ENCODE measurements at regions not wholly inside any gene's neighbourhood (a gene's known extent, or its start where the extent isn't known, plus 50 kb on each side); places are given as distances from the start of the nearest gene placed in this dataset.
"Not testable (repeated sequence)": the region's sequence is repeated elsewhere in the genome, so short reads cannot be mapped to it uniquely, and the experiment has no call there.

DNA sequence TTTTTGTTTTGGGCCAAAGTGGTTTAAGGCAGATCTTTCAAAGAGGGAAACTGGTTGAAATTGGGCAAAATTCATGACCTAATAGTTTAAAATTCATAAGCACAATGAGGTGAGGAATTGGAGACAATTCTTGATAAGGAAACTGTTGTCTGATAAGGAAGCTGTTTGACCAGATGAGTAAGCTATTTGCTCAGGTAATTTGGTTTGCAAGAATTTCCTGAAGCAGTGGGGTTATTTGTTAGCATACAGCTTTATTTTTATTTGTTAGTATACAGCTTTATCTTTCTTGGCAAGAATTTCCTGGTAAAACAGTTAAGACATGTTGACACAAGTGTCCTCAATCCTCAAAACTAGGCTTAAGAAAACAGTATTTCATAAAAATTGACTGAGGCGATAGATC is 559.0 kb downstream of the GALC start:
- DNase-seq, result no peak

DNA sequence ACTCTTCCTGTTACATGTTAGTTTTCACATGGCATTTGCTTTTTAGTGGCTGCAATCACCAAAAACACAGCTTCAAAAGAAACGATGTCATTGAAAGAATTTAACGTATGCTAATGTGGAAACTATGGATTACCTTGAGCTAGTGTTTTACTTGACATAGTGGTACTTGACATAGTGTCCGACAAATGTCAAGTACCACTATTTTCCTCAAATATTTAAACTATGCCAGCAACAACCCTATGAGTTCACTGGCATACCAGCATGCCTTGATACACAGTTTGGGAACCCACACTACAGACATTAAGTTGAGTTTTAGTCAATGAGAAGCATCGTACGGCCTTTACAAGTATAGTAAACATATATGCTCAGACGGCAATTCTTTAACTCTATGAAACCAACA is 560.3 kb downstream of the GALC start:
- no peak for DNase-seq

DNA sequence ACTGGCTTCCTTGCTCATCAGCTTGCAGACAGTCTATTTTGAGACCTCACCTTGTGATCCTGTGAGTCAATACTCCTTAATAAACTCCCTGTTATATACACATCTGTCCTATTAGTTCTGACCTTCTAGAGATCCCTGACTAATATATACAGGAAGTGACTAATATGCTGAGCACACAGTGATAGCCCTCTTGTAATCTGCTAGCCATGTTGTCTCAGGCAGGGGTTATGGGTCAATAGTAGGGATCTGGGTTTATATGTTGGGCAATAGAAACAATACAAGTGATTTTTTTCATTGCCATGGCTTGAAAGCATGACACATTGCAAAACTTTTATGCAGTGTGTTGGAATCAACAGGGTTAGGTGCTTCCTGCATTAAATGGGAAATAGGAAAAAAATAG is 562.2 kb downstream of the GALC start:
- DNase-seq, result no peak

DNA sequence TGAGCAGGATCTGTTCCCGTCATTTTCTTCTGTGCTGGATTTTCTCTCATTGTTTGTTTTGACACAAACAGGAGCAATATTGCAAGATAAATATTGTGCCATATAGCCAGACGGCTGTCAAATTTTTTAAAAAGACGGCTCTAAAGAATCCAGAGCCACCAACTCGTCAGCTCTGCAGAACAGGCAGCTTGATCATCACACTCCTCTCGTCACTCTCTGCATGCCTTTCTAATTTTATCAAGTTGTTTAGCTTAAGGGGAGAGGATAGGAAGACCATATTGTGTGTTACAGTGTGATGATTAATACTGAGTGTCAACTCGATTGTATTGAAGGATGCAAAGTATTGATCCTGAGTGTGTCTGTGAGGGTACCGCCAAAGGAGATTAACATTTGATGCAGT is 562.8 kb downstream of the GALC start:
- DNase-seq, result no peak

DNA sequence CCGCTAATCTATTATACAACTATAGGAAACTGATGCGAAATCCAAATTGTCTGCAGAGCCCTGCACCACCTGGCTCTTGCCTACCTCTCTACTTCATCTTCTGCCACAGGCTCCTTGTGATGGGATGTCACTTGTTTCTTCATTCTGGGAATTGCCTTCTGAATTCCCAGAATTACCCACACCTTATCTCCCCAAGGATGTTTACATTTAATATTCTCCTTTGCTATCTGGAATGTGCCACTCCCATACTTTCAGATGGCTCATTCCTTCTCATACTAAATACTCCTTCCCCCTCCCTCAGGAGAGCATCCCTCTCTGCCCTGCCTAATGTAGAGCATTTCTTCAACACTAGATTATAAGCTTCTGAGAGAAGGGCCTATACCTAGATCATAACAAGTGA is 573.1 kb downstream of the GALC start:
- no peak for DNase-seq

DNA sequence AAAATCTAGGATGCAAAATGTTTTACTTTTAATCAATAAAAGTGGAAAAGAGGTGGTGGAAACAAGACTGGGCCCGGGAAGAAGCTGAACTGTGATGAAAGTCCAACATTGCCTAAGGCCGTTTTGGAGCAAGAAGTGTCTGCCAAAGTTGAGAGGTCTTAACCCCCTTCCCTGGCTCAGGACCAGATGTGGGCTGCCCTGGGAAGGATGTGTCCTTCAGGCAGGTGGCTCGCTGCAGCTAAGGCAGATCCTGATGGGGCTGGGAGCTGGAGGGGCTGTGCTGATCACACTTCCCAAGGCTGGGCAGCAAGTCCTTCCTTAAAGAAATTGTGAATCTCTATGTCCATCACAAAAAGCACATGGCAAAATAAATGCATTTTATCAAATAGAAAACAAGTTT is 581.6 kb downstream of the GALC start:
- no peak for DNase-seq

DNA sequence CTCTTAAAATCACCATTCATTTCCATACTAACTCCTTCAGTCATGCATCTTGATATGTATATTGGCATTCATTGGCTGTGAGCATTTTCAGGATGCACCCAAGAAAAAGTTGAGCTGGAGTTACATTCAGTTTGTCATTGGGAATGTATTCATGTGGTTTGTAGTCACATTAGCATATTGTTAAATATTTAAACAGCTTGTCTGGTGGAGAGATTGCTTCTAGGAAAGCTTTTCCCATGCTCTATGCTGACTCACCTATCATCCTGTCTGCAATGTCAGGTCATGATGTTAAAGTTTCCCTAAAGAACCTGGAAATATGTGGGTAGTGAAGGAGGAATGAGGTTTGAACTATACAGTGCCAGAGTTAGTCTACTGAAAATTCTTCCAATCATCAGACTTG is 583.6 kb downstream of the GALC start:
- no peak for DNase-seq

DNA sequence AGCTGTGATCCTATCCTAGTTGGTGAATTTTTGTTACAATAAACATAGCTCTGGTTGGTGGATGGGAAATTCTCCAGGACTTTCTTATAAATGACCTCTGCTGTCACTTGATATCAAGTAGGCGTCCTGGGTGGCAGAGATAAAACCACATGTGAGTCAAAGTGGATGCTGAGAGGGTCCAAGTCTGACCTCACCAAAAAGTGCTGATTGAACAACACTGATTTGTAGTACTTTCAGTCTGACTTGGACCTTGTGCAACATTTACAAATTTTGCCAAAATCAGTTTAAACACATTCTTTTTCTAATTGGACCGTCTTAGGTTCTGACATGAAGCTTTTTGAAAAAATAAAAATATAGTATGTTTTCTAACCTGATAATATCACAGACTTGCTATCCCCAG is 585.6 kb downstream of the GALC start:
- no peak for DNase-seq

DNA sequence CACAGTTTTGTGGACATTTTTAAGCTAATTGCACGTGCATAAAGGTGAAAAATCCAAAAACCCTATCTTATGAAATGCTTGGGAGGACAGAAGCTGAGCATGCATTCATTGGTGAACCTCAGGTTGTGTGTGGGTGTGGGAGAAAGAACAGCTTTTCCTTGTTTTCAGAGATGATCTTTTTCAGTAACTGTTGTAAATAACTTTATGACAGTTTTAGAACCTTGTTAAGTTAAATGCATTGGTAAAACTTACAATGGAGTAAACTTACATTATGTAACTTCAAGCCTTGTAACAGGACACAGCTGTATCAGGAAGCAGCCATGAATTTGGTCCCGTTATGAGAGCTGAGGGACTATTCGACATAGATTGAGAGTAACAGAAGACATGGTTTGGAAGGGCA is 587.4 kb downstream of the GALC start:
- no peak for DNase-seq

DNA sequence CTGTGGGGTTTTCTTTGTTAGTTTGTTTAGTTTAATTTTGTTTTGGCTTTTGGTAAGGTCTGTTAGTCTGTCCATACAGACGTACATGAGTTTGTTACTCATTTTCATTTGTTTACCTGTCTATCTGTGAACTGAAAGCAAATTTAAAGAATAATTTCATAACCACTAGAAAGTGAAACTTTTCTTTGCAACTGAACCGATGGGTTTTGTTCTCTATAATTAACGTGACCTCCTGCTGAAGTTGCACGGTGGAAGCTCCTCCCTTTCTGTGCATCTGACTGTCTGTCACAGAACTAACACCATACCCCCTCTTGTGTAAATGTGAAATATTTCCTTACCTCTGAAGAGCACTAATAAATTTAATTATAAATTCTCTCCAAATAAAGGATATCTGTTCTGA is 595.5 kb downstream of the GALC start:
- DNase-seq, result no peak

DNA sequence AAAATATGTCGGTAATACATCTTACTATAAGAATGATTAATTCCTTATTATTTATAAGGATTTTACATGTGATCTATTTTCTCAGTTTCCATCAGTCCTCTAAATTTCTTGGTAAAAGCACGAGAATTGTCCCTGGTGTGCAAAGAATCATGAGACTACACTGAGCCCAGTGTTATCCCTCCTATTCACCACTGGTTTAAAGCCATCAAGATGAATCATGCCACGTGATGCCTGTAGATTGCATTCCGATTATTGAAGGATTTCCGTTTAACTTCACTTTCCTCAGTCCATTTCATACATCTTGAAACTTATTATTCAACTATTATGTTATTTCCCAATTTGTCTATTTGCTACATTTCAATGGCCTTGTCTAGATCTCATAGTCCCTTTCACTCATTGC is 601.9 kb downstream of the GALC start:
- DNase-seq, result no peak

DNA sequence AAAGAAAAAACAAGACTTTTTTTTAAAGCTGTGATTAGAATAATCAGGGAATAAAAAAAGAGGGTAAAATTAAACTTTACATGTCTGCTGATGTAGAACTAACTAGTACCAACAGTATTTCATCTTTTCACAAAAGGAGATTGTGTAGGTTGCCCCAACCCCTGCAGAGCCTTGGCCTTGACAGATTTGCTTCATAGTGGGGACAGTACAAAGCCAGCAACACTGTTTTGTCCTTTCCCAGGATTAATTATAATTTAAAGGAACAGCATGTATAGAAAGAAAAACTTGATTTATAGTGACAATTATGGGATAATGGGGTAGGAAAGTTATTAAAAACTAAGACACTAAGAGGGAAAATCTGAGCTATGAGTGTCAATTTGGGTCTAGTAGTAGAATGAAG is 604.0 kb downstream of the GALC start:
- no peak for DNase-seq

DNA sequence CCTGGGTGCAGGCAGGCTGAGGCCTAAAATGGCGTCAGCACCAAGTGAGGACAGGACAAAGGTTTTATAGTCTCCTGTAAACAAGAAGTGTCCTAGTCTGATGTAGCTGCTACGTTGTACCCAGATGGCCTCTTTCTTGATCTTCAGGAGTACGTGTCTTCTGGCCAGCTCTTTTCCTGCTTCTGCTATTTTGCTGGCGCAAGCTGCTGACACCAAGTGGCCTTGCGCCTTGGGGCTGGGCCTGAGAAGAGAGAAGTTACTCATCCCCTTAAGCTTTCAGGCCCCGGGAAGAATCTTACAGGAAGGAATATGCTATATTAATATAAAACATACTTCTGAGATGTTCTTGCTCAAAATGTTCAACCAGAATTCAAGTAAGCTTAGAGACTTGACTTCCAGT is 605.2 kb downstream of the GALC start:
- no peak for DNase-seq

DNA sequence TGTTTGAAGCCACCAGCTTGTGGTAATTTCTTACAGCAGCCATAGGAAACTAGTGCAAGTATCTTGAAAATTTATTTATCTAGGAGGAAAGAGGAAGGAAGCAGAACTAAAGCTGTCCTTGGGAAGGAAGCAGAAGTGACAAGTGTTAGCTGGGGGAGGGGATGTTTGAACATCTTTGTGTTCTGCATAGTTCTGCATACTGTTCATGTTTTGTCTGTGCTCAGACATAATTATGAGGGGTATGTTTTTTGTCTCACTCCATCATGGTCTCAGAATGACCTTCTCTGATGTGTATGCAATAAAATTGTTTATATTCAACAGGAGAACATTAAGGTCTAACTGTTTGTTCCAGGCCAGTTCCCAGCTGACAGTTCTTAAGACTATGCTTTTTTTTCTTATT is 606.5 kb downstream of the GALC start:
- DNase-seq, result peak; percentile 9

DNA sequence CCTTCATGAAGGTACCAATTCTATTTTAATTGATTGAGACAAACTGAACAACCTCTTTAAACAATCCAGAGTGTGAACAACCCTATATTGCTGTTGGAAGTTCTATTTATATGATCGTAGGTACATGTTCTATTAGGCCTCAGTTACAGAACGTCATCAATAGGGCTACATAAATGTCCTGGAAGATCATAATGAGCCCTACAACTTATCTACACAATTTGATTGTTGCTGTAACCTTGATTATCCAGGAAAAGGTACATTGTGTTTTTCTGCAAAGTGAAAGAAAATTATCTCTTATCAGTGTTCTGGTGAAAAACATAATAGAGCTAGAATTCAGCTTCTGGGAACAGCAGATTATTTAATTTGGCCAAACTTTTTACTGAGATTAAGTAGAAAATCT is 612.9 kb downstream of the GALC start:
- DNase-seq, result no peak

DNA sequence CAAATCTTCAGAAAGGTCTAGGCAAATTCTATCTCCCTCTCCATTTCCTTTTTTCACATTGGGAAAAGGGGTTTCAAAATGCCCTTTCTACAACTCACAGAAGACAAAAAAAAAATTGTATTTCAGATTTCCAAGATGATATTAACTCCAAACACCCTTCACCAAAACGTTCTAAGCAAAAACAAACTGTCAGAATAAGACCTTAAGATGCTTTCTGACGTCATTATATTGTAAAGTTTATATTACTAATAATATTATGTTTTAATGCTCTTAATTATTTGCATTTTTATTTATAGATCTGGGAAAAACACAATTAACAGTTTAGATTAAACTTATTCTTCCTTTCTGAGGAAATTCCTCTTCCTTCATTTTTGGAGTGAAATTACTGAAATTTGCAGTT is 624.2 kb downstream of the GALC start:
- DNase-seq, result no peak

DNA sequence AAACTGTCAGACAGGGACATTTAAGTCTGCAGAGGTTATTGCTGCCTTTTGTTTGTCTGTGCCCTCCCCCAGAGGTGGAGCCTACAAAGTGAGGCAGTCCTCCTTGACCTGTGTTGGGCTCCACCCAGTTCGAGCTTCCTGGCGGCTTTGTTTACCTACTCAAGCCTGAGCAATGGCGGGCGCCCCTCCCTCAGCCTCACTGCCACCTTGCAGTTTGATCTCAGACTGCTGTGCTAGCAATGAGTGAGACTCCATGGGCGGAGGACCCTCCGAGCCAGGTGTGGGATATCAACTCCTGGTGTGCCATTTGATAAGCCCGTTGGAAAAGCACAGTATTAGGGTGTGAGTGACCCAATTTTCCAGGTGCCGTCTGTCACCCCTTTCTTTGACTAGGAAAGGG is 632.7 kb downstream of the GALC start:
- DNase-seq, result not testable (repeated sequence)

DNA sequence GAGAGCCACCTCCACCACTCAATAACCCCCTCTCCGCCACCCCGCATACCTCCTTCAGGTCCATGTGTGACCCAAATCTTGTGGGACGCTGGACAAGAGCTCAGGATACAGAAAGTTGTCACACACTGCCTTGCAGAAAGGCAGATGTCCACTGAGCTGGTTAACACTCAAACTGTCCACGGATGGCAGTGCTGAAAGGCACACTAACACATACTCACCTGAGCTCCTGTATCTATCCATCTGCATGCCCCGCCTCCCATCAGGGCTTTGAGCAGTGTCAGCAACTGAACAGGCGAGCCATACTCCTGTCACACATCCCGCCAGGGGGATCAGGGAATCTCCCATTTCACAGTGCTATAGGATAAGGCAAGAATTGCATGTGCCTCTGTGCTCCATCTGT is 642.0 kb downstream of the GALC start:
- DNase-seq, result no peak

DNA sequence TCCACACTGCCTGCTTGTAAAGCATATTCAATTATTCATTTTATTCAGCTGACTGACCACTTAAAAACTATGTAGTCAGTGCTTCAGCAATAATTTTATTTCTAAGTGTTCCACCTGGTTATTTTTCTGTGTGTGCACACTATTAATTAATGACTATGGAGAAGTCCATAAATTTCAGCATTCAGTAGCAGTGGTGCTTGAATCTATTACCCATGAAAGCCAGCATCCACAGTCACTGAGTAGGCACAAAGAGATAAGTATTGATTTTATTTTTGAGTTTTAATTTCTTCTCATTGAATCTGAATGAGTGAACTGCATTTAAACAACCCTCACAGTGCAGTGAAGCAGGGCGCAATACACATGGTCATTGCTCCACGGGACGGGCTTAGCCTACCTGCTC is 643.1 kb downstream of the GALC start:
- no peak for DNase-seq

DNA sequence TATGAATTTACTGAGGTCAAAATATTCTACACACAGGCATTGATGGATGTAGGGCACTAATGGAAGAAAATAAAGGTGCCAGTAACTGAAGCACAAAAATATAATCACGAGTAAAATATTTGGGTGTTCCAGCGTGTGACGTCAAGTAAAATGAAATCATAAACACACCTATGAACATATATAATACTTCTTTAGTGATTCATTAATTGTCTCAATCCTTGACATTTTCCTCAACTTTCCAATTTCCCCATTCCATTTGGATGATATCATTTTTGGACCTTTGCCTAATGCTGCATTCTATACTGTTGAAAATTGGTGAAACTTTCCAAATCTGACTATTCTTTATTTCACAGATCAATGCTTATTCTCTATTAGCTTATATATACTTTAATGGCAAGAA is 649.3 kb downstream of the GALC start:
- no peak for DNase-seq

DNA sequence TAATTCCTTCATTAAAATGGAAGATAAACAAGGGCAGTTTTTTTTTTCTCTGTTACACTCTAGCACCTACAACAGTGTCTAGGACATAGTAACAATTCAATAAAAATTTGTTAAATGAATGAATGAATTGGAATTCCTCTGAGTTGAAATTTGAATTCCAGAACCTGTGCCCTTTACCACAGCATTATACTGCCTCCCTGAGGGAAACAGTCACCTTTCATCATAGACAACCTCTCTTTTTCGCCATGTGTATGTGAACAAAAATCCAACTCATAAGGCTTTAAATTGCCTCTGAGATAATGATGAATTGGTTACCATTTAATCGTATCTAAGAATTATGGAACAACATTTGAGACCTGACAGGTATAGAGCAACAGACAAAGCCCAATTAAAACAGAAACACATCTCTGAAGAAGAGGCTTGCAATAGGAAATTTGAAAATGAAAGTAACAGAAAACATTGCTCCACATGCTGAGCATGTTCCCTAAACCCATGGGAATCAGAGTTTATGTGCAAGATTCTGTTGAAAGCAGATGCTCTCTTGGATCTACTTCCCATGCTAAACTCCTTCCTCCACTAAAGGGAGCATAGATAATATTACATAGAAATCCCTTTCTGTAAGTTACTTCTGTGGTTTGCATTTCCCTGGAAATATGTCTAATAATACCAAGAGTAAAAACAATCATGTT is 657.8 kb downstream of the GALC start:
- DNase-seq, result peak; percentile 49

DNA sequence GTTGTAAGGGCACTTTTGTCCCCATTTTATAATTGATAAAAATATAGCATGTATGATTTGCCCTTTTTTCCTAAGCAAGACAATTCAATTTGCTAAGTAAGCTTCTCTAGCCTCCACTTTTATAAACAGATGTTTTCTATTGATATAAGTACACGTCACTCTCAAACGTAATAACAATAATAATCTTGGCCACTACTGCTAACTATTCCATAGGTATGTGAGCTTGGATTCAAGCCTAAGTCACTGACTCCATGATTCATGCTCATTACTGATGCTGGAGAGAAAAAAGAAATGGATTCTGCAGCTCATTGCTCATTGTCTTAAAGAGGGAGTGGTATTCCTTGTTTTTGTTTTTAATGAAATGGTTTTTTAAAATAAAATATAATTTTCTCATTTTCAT is 661.0 kb downstream of the GALC start:
- peak; percentile 56 for DNase-seq

DNA sequence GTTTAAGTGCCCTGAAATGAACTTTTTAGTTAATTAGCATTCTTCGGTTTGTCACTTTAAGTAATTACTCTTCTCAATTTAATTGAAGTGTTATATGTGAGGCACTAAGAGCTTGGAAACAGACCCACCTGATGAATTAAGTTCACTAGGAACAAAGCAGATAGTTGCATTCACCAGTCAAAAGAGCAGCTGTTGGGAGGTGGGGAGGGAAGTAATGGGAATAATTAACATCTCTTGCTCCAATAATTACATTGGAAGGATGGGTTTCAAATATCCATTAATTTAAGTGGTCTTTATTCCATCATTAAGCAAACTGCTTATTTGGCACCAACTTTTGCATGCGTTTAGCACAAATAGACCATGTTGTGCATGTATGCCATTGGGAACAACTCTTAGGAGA is 667.2 kb downstream of the GALC start:
- no peak for DNase-seq

DNA sequence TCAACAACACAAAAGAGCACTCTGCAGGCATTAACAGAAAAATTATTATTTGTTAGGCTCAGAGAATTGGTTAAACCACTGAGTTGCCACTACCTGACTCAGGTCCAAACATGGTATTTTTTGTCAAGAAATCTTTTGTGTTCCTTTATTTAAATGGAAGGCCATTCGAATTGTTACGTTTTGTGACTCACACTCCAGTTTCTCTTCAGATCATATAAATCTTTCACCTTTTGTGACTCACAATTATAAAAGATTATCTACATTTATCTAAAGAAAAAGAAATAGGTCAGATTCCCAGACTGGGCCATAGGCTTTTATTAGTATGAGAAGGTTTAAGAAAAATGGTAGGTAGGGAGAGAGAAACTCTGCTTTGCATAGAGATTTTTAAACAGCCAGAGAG is 669.8 kb downstream of the GALC start:
- no peak for DNase-seq

DNA sequence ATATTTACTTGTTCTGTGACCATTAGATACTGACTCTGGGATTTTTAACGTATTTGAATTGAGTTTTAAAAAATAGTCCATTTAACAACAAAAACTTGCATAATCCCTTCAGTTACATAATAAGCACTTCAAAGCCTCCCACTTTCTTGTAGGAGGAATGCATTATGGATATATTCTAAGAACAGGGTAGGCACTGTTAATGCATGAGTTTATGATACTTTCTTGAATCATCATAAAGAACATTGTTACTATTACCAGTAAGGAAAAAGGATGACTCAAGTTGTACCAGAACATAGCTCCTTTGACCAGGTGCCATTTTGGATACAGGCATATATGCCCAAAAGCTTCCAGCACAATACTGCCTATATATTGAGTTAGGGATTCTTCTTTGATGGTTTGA is 671.4 kb downstream of the GALC start:
- DNase-seq, result no peak
